ENCODE measurements at regions not wholly inside any gene's neighbourhood (a gene's known extent, or its start where the extent isn't known, plus 50 kb on each side); places are given as distances from the start of the nearest gene placed in this dataset.

- CTCF ChIA-PET: no interaction called here
- POLR2A ChIA-PET (ENCODE audit: unreplicated experiment): no interaction called here
- TF ChIP-seq CTCF (conservative IDR thresholded peaks at IDR 0.05) (no peak), EZH2 (IDR thresholded peaks at IDR 0.05; ENCODE audit: low read depth) (no peak)
- Histone ChIP-seq H3K4me3 (no peak overlapping the region), H3F3A (ENCODE audit: insufficient read depth, low read depth) (no peaks in the 10 kb centered on the region; the same call in 1 of the 2 replicates), H3K9me2 (ENCODE audit: insufficient read depth) (no peaks in the 10 kb centered on the region), H3K79me2 (ENCODE audit: low read depth) (no peaks in the 10 kb centered on the region), H2AFZ (no peak overlapping the region), H3K4me1 (replicated peaks; ENCODE audit: insufficient read depth) (no peaks in the 10 kb centered on the region), H3K27me3 (ENCODE audit: insufficient read depth, low read depth) (no peaks in the 10 kb centered on the region), H3K9me3 (ENCODE audit: insufficient read depth, low read depth) (peaks cover 3% of the 10 kb centered on the region; the same call in 1 of the 2 replicates), H3K27ac (no peak overlapping the region), H3K4me2 (no peak overlapping the region), H4K20me1 (ENCODE audit: insufficient read depth) (no peaks in the 10 kb centered on the region), H3K36me3 (ENCODE audit: low read depth) (no peaks in the 10 kb centered on the region; the same call in 1 of the 2 replicates)
- intact Hi-C loops (cut with micrococcal nuclease; ENCODE audit: unreplicated experiment): no loop called here
- no TSS peak for BruUV-seq (replicated peaks)
- no peak for DNase-seq
Measured at GRCh38 chr5:142461028-142461590, 136.3 kb upstream of the SPRY4 start.

GRCh38 chr5:142459209-142459608, 134.4 kb upstream of the SPRY4 start:
- POLR2A ChIA-PET (ENCODE audit: unreplicated experiment): no interaction called here
- intact Hi-C loops (cut with micrococcal nuclease; ENCODE audit: unreplicated experiment): no loop called here
- BruUV-seq (replicated peaks): no TSS peak

GRCh38 chr5:142455856-142456255, 131.0 kb upstream of the SPRY4 start:
- H3K27me3 ChIP-seq (ENCODE audit: insufficient read depth, low read depth): no peaks in the 10 kb centered on the region
- H3K4me1 ChIP-seq (replicated peaks; ENCODE audit: insufficient read depth): no peaks in the 10 kb centered on the region
- H3K36me3 ChIP-seq (ENCODE audit: low read depth): no peaks in the 10 kb centered on the region; the same call in none of the 2 replicates
- POLR2A ChIA-PET (ENCODE audit: unreplicated experiment): no interaction called here
- no peak for DNase-seq
- no TSS peak for BruUV-seq (replicated peaks)
- CTCF ChIA-PET: no interaction called here
- H3F3A ChIP-seq (ENCODE audit: insufficient read depth, low read depth): peaks cover 3% of the 10 kb centered on the region; the same call in 1 of the 2 replicates
- H3K79me2 ChIP-seq (ENCODE audit: low read depth): no peaks in the 10 kb centered on the region
- no peak overlapping the region for H2AFZ ChIP-seq
- H3K4me2 ChIP-seq: no peak overlapping the region
- intact Hi-C loops (cut with micrococcal nuclease; ENCODE audit: unreplicated experiment): no loop called here
- H3K4me3 ChIP-seq: no peak overlapping the region
- H3K27ac ChIP-seq: no peak overlapping the region
- TF ChIP-seq EZH2 (IDR thresholded peaks at IDR 0.05; ENCODE audit: low read depth): no peak
- TF ChIP-seq CTCF (conservative IDR thresholded peaks at IDR 0.05): no peak
- H3K9me2 ChIP-seq (ENCODE audit: insufficient read depth): no peaks in the 10 kb centered on the region
- peaks cover 14% of the 10 kb centered on the region for H3K9me3 ChIP-seq (ENCODE audit: insufficient read depth, low read depth)
- no peaks in the 10 kb centered on the region for H4K20me1 ChIP-seq (ENCODE audit: insufficient read depth)

More at GRCh38 chr5:142459209-142459608, 134.4 kb upstream of the SPRY4 start:
- Histone ChIP-seq H3K9me2 (ENCODE audit: insufficient read depth) (no peaks in the 10 kb centered on the region), H3F3A (ENCODE audit: insufficient read depth, low read depth) (no peaks in the 10 kb centered on the region; the same call in 1 of the 2 replicates), H4K20me1 (ENCODE audit: insufficient read depth) (no peaks in the 10 kb centered on the region), H3K27me3 (ENCODE audit: insufficient read depth, low read depth) (no peaks in the 10 kb centered on the region), H3K4me1 (replicated peaks; ENCODE audit: insufficient read depth) (no peaks in the 10 kb centered on the region), H3K27ac (no peak overlapping the region), H3K79me2 (ENCODE audit: low read depth) (no peaks in the 10 kb centered on the region), H3K9me3 (ENCODE audit: insufficient read depth, low read depth) (peaks cover 7% of the 10 kb centered on the region; the same call in 1 of the 2 replicates), H2AFZ (no peak overlapping the region), H3K4me2 (no peak overlapping the region), H3K4me3 (no peak overlapping the region), H3K36me3 (ENCODE audit: low read depth) (no peaks in the 10 kb centered on the region; the same call in 1 of the 2 replicates)
- TF ChIP-seq EZH2 (IDR thresholded peaks at IDR 0.05; ENCODE audit: low read depth): no peak
- TF ChIP-seq CTCF (conservative IDR thresholded peaks at IDR 0.05): no peak
- CTCF ChIA-PET: interaction anchor here (0.6 kb wide), 1 partner anchor 442 kb away, joined by 3 read pairs; no protein-coding TSS in a partner anchor
- DNase-seq: no peak

Measured in PC-9 (cell line).